ENCODE measurements at regions not wholly inside any gene's neighbourhood (a gene's known extent, or its start where the extent isn't known, plus 50 kb on each side); places are given as distances from the start of the nearest gene placed in this dataset.

DNA sequence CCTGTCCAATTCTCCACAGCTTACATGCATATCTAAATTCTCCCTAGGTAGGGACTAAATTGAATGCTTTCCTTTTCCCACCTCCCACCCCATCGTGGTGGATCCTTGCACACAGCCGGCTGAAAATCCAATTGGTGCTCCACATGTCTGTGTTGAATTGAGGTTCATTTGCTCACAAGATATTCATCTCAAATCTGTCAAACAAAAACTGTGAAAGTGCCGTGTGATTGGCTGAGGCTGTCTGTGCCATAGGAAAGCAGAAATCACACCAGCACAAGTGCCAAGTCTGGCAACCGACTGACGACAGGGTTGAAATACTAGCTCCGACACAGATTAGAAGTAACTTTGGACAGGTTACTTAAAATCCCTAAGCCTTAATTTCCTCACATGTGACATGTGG, 823.3 kb downstream of the TDRD15 start:
- Histone ChIP-seq H3K9me3 (ENCODE audit: control insufficient read depth, insufficient read depth, low read depth, low read length) (no peaks in the 10 kb centered on the region), H3K27ac (ENCODE audit: extremely low read depth, low read depth, low read length) (no peak overlapping the region), H3K4me3 (ENCODE audit: low read depth, low read length) (no peak overlapping the region), H3K36me3 (ENCODE audit: control insufficient read depth in 2 of 2, insufficient read depth in 1 of 2, low read length in 2 of 2) (no peaks in the 10 kb centered on the region), H3K4me1 (ENCODE audit: control insufficient read depth, insufficient read depth, low read length) (no peaks in the 10 kb centered on the region)
- CTCF ChIA-PET = no interaction called here
- TF ChIP-seq GLI4 (tag by site-specific recombination; IDR thresholded peaks at IDR 0.05) = no peak
- no peak for TF ChIP-seq BCL11B (tag by site-specific recombination; IDR thresholded peaks at IDR 0.05; ENCODE audit: low read depth)
- TF ChIP-seq, protein P1, sequence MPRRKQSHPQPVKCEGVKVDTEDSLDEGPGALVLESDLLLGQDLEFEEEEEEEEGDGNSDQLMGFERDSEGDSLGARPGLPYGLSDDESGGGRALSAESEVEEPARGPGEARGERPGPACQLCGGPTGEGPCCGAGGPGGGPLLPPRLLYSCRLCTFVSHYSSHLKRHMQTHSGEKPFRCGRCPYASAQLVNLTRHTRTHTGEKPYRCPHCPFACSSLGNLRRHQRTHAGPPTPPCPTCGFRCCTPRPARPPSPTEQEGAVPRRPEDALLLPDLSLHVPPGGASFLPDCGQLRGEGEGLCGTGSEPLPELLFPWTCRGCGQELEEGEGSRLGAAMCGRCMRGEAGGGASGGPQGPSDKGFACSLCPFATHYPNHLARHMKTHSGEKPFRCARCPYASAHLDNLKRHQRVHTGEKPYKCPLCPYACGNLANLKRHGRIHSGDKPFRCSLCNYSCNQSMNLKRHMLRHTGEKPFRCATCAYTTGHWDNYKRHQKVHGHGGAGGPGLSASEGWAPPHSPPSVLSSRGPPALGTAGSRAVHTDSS (tag by site-specific recombination; IDR thresholded peaks at IDR 0.05) = no peak
- no peak for TF ChIP-seq ZNF768 (tag by site-specific recombination; IDR thresholded peaks at IDR 0.05)
- TF ChIP-seq, protein P2, sequence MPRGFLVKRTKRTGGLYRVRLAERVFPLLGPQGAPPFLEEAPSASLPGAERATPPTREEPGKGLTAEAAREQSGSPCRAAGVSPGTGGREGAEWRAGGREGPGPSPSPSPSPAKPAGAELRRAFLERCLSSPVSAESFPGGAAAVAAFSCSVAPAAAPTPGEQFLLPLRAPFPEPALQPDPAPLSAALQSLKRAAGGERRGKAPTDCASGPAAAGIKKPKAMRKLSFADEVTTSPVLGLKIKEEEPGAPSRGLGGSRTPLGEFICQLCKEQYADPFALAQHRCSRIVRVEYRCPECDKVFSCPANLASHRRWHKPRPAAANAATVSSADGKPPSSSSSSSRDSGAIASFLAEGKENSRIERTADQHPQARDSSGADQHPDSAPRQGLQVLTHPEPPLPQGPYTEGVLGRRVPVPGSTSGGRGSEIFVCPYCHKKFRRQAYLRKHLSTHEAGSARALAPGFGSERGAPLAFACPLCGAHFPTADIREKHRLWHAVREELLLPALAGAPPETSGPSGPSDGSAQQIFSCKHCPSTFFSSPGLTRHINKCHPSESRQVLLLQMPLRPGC (tag by site-specific recombination; IDR thresholded peaks at IDR 0.05) = no peak
- no peak for TF ChIP-seq ZNF560 (tag by site-specific recombination; IDR thresholded peaks at IDR 0.05; ENCODE audit: borderline replicate concordance)
- TF ChIP-seq, protein P3, sequence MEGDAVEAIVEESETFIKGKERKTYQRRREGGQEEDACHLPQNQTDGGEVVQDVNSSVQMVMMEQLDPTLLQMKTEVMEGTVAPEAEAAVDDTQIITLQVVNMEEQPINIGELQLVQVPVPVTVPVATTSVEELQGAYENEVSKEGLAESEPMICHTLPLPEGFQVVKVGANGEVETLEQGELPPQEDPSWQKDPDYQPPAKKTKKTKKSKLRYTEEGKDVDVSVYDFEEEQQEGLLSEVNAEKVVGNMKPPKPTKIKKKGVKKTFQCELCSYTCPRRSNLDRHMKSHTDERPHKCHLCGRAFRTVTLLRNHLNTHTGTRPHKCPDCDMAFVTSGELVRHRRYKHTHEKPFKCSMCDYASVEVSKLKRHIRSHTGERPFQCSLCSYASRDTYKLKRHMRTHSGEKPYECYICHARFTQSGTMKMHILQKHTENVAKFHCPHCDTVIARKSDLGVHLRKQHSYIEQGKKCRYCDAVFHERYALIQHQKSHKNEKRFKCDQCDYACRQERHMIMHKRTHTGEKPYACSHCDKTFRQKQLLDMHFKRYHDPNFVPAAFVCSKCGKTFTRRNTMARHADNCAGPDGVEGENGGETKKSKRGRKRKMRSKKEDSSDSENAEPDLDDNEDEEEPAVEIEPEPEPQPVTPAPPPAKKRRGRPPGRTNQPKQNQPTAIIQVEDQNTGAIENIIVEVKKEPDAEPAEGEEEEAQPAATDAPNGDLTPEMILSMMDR (tag by site-specific recombination; IDR thresholded peaks at IDR 0.05) = no peak
- no peak for TF ChIP-seq ZNF530 (tag by site-specific recombination; IDR thresholded peaks at IDR 0.05; ENCODE audit: low read depth)
- TF ChIP-seq ZNF266 (tag by site-specific recombination; IDR thresholded peaks at IDR 0.05; ENCODE audit: low read depth) = no peak
- POLR2A ChIA-PET = no interaction called here

DNA sequence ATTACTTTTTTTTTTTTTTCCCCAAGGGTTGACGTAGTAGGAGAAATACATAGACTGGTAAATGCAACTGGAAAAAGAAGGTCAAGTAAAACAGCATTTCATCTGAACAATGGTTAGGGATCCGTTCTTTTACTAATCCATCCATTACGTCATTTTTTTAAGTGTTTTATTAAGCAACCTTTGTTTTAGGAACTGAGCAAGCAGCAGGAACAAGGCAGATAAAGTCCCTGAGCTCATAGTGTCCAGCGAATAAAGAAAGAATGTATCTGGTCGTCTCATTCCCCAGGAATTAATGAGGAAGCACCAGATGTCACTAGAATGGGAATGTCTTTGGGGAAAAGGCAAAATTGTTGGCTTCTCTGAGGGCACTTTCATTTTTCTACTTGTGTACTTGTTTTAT, 842.4 kb downstream of the TDRD15 start:
- no peaks in the 10 kb centered on the region for H3K4me1 ChIP-seq (ENCODE audit: control insufficient read depth, insufficient read depth, low read length)
- H3K27ac ChIP-seq (ENCODE audit: extremely low read depth, low read depth, low read length) = no peak overlapping the region
- TF ChIP-seq ZBTB48 (tag by site-specific recombination; IDR thresholded peaks at IDR 0.05) = no peak
- TF ChIP-seq, protein P4, sequence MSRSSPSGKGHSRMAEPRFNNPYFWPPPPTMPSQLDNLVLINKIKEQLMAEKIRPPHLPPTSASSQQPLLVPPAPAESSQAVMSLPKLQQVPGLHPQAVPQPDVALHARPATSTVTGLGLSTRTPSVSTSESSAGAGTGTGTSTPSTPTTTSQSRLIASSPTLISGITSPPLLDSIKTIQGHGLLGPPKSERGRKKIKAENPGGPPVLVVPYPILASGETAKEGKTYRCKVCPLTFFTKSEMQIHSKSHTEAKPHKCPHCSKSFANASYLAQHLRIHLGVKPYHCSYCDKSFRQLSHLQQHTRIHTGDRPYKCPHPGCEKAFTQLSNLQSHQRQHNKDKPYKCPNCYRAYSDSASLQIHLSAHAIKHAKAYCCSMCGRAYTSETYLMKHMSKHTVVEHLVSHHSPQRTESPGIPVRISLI (tag by site-specific recombination; IDR thresholded peaks at IDR 0.05) = no peak
- no peak for TF ChIP-seq RBAK (tag by site-specific recombination; IDR thresholded peaks at IDR 0.05)
- no peak for TF ChIP-seq ZNF701 (tag by site-specific recombination; IDR thresholded peaks at IDR 0.05)
- TF ChIP-seq ZNF555 (tag by site-specific recombination; conservative IDR thresholded peaks at IDR 0.05) = no peak
- no peak for TF ChIP-seq ZSCAN30 (tag by site-specific recombination; IDR thresholded peaks at IDR 0.05)
- TF ChIP-seq MEIS1 (CRISPR knock-in tag; IDR thresholded peaks at IDR 0.05; ENCODE audit: borderline replicate concordance) = no peak
- TF ChIP-seq BCL11A (tag by site-specific recombination; IDR thresholded peaks at IDR 0.05; ENCODE audit: low read depth) = no peak
- TF ChIP-seq, protein P3 (tag by site-specific recombination; IDR thresholded peaks at IDR 0.05) = no peak
- no peak for TF ChIP-seq ZNF140 (tag by site-specific recombination; IDR thresholded peaks at IDR 0.05)
- TF ChIP-seq, protein P5, sequence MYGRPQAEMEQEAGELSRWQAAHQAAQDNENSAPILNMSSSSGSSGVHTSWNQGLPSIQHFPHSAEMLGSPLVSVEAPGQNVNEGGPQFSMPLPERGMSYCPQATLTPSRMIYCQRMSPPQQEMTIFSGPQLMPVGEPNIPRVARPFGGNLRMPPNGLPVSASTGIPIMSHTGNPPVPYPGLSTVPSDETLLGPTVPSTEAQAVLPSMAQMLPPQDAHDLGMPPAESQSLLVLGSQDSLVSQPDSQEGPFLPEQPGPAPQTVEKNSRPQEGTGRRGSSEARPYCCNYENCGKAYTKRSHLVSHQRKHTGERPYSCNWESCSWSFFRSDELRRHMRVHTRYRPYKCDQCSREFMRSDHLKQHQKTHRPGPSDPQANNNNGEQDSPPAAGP (tag by site-specific recombination; IDR thresholded peaks at IDR 0.05) = no peak
- no peak for TF ChIP-seq ZFP41 (tag by site-specific recombination; IDR thresholded peaks at IDR 0.05; ENCODE audit: borderline replicate concordance)
- TF ChIP-seq ZNF473 (tag by site-specific recombination; IDR thresholded peaks at IDR 0.05) = no peak
- TF ChIP-seq, protein P6, sequence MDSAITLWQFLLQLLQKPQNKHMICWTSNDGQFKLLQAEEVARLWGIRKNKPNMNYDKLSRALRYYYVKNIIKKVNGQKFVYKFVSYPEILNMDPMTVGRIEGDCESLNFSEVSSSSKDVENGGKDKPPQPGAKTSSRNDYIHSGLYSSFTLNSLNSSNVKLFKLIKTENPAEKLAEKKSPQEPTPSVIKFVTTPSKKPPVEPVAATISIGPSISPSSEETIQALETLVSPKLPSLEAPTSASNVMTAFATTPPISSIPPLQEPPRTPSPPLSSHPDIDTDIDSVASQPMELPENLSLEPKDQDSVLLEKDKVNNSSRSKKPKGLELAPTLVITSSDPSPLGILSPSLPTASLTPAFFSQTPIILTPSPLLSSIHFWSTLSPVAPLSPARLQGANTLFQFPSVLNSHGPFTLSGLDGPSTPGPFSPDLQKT (IDR thresholded peaks at IDR 0.05; ENCODE audit: borderline replicate concordance, low read depth, low read length) = no peak
- TF ChIP-seq ZNF311 (tag by site-specific recombination; IDR thresholded peaks at IDR 0.05; ENCODE audit: borderline replicate concordance) = no peak
- no peaks in the 10 kb centered on the region for H3K36me3 ChIP-seq (ENCODE audit: control insufficient read depth in 2 of 2, insufficient read depth in 1 of 2, low read length in 2 of 2)
- H3K9me3 ChIP-seq (ENCODE audit: control insufficient read depth, insufficient read depth, low read depth, low read length) = no peaks in the 10 kb centered on the region
- CTCF ChIA-PET = interaction anchor here (0.7 kb wide), 1 partner anchor 11 kb away, joined by 3 read pairs; no protein-coding TSS in a partner anchor
- H3K4me3 ChIP-seq (ENCODE audit: low read depth, low read length) = no peak overlapping the region
- POLR2A ChIA-PET = no interaction called here

All from HEK293 (cell line).